NCI-H1694 (cell line): ENCODE measurements at regions not wholly inside any gene's neighbourhood (a gene's known extent, or its start where the extent isn't known, plus 50 kb on each side); places are given as distances from the start of the nearest gene placed in this dataset.
"Not testable (repeated sequence)": the region's sequence is repeated elsewhere in the genome, so short reads cannot be mapped to it uniquely, and the experiment has no call there.

Experiments used
- DNase-seq: peaks from one replicate; lab custom pipeline; 2025; lab: John Stamatoyannopoulos, UW

- no peak for DNase-seq
Measured at GRCh38 chr5:126054577-126055347, 368.4 kb upstream of the GRAMD2B start.

GRCh38 chr5:126055348-126055729 is 367.9 kb upstream of the GRAMD2B start:
- DNase-seq = no peak

GRCh38 chr5:126056352-126056751 is 366.9 kb upstream of the GRAMD2B start:
- no peak for DNase-seq

GRCh38 chr5:126056851-126057622 is 366.2 kb upstream of the GRAMD2B start:
- no peak for DNase-seq

GRCh38 chr5:126058392-126058791 is 364.8 kb upstream of the GRAMD2B start:
- DNase-seq = not testable (repeated sequence)

- DNase-seq = no peak
Measured at GRCh38 chr5:126062398-126063221, 360.6 kb upstream of the GRAMD2B start.

- no peak for DNase-seq
Measured at GRCh38 chr5:126065061-126065460, 358.1 kb upstream of the GRAMD2B start.

GRCh38 chr5:126066836-126067235 is 356.4 kb upstream of the GRAMD2B start:
- no peak for DNase-seq

- no peak for DNase-seq
Measured at GRCh38 chr5:126067404-126067803, 355.8 kb upstream of the GRAMD2B start.

- DNase-seq = no peak
Measured at GRCh38 chr5:126069329-126069728, 353.9 kb upstream of the GRAMD2B start.

GRCh38 chr5:126070481-126070880 is 352.7 kb upstream of the GRAMD2B start:
- no peak for DNase-seq

GRCh38 chr5:126074538-126074937 is 348.7 kb upstream of the GRAMD2B start:
- no peak for DNase-seq

- DNase-seq = no peak
Measured at GRCh38 chr5:126079266-126079665, 343.9 kb upstream of the GRAMD2B start.

- DNase-seq = no peak
Measured at GRCh38 chr5:126081209-126081608, 342.0 kb upstream of the GRAMD2B start.

- no peak for DNase-seq
Measured at GRCh38 chr5:126093041-126093440, 330.2 kb upstream of the GRAMD2B start.

GRCh38 chr5:126093718-126094117 is 329.5 kb upstream of the GRAMD2B start:
- no peak for DNase-seq

- no peak for DNase-seq
Measured at GRCh38 chr5:126094991-126095390, 328.2 kb upstream of the GRAMD2B start.

- DNase-seq = no peak
Measured at GRCh38 chr5:126096442-126097006, 326.7 kb upstream of the GRAMD2B start.

GRCh38 chr5:126097876-126098275 is 325.3 kb upstream of the GRAMD2B start:
- DNase-seq = no peak

GRCh38 chr5:126098330-126099017 is 324.7 kb upstream of the GRAMD2B start:
- no peak for DNase-seq

GRCh38 chr5:126099077-126099476 is 324.1 kb upstream of the GRAMD2B start:
- no peak for DNase-seq

GRCh38 chr5:126100767-126101166 is 322.4 kb upstream of the GRAMD2B start:
- DNase-seq = no peak
